ENCODE measurements at regions not wholly inside any gene's neighbourhood (a gene's known extent, or its start where the extent isn't known, plus 50 kb on each side); places are given as distances from the start of the nearest gene placed in this dataset.

- no peak for TF ChIP-seq POLR2A (IDR thresholded peaks at IDR 0.05; ENCODE audit: low read depth)
- TF ChIP-seq CTCF (IDR thresholded peaks at IDR 0.05), result no peak
- no peak for TF ChIP-seq EP300 (IDR thresholded peaks at IDR 0.05)
- no peak for TF ChIP-seq POLR2AphosphoS5 (IDR thresholded peaks at IDR 0.05)
These were observed 112.8 kb upstream of the CAB39 start for GRCh38 chr2:230599853-230600252.

Data from esophagus muscularis mucosa (tissue), 4 donors.